Gastrocnemius medialis (tissue), 4 donors: ENCODE measurements at regions not wholly inside any gene's neighbourhood (a gene's known extent, or its start where the extent isn't known, plus 50 kb on each side); places are given as distances from the start of the nearest gene placed in this dataset.

ENCODE experiments used
- POLR2A ChIP-seq, 2 donors: fragments of 450-650 bp; IDR thresholded peaks; one replicate each; pipeline ENCODE4 v1.6.1; 2017; ENCODE audit warnings: antibody characterized with exemption in 2 of 2, mild to moderate bottlenecking in 2 of 2, moderate library complexity in 2 of 2
- TF ChIP-seq, protein P1 (sequence below), 5 experiments: fragments of 450-650 bp in 3 of 5; fragments of 200-600 bp in 2 of 5; sonication (generic) in 2 of 5; IDR thresholded peaks in 4 of 5; conservative IDR thresholded peaks in 1 of 5; 1 replicate in 4 of 5; 2 replicates in 1 of 5; pipeline ENCODE4 v1.5.1; 2016 to 2019; ENCODE audit warnings: antibody characterized with exemption in 5 of 5, mild to moderate bottlenecking in 3 of 5, moderate library complexity in 3 of 5

DNA sequence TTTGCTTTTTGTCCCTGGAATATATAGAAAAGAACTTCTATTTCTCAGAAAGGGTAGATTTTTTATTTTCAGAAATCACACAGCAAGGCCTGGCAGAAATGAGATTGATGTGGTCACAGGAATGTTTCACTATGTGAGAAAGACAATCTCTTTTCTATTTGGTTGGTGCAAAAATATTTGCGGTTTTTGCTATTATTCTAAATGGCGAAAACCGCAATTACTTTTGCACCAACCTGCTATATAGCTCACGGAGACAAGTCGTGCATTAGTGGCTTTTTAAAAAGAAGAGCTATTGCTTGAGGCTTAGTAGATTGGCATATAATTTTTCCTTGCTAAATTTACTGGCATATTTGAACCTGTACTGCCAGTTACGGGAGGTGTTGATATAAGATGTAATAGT lies 100.4 kb downstream of the ITM2A start:
- no peak for TF ChIP-seq POLR2A (IDR thresholded peaks at IDR 0.05)
- TF ChIP-seq, protein P1, sequence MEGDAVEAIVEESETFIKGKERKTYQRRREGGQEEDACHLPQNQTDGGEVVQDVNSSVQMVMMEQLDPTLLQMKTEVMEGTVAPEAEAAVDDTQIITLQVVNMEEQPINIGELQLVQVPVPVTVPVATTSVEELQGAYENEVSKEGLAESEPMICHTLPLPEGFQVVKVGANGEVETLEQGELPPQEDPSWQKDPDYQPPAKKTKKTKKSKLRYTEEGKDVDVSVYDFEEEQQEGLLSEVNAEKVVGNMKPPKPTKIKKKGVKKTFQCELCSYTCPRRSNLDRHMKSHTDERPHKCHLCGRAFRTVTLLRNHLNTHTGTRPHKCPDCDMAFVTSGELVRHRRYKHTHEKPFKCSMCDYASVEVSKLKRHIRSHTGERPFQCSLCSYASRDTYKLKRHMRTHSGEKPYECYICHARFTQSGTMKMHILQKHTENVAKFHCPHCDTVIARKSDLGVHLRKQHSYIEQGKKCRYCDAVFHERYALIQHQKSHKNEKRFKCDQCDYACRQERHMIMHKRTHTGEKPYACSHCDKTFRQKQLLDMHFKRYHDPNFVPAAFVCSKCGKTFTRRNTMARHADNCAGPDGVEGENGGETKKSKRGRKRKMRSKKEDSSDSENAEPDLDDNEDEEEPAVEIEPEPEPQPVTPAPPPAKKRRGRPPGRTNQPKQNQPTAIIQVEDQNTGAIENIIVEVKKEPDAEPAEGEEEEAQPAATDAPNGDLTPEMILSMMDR (IDR thresholded peaks at IDR 0.05 in 4 of 5, conservative IDR thresholded peaks at IDR 0.05 in 1 of 5): no peak
